Neutrophil (primary cell): ENCODE measurements at regions not wholly inside any gene's neighbourhood (a gene's known extent, or its start where the extent isn't known, plus 50 kb on each side); places are given as distances from the start of the nearest gene placed in this dataset.

Source experiments
- H3K27ac ChIP-seq: fragments of 200-600 bp; sonication (generic); 2 replicates; pipeline ENCODE4 v1.5.1; 2016; ENCODE audit warnings: mild to moderate bottlenecking, moderate library complexity
- H3K27me3 ChIP-seq: fragments of 200-600 bp; sonication (generic); 2 replicates; pipeline ENCODE4 v1.6.0; 2016; ENCODE audit warnings: mild to moderate bottlenecking
- H3K36me3 ChIP-seq: fragments of 200-600 bp; sonication (generic); 2 replicates; pipeline ENCODE4 v1.5.1; 2017
- H3K4me1 ChIP-seq, 2 experiments: fragments of 200-600 bp in 1 of 2; sonication (generic) in 1 of 2; 1 replicate in 1 of 2; 2 replicates in 1 of 2; pipeline versions ENCODE4 v1.5.1 to v1.6.1; 2013 to 2016; ENCODE audit warnings: low read depth in 1 of 2, low read length in 1 of 2, mild to moderate bottlenecking in 1 of 2, moderate library complexity in 1 of 2; ENCODE audit not compliant: control insufficient read depth in 1 of 2, insufficient read depth in 1 of 2
- H3K4me3 ChIP-seq, 2 experiments: fragments of 200-600 bp in 1 of 2; sonication (generic) in 1 of 2; 1 replicate in 1 of 2; 2 replicates in 1 of 2; pipeline ENCODE4 v1.5.1; 2013 to 2016; ENCODE audit warnings: low read depth in 1 of 2, low read length in 1 of 2, mild to moderate bottlenecking in 1 of 2, moderate library complexity in 1 of 2
- H3K9me3 ChIP-seq: fragments of 200-600 bp; sonication (generic); 2 replicates; pipeline ENCODE4 v1.5.1; 2016
- CTCF ChIP-seq: fragments of 200-600 bp; sonication (generic); IDR thresholded peaks from 2 replicates; pipeline ENCODE4 v1.5.1; 2016; ENCODE audit warnings: antibody characterized with exemption

- Histone ChIP-seq H3K9me3 (no peaks in the 10 kb centered on the region), H3K27me3 (no peaks in the 10 kb centered on the region), H3K36me3 (no peaks in the 10 kb centered on the region), H3K4me1 (no peaks in the 10 kb centered on the region), H3K4me3 (no peak overlapping the region), H3K27ac (no peak overlapping the region)
- TF ChIP-seq CTCF: no peak
These were observed 417.8 kb upstream of the DACH1 start for GRCh38 chr13:72284791-72285190.

- Histone ChIP-seq H3K27me3 (no peaks in the 10 kb centered on the region), H3K4me1 (no peaks in the 10 kb centered on the region), H3K4me3 (no peak overlapping the region), H3K36me3 (no peaks in the 10 kb centered on the region), H3K9me3 (no peaks in the 10 kb centered on the region), H3K27ac (no peak overlapping the region)
- no peak for TF ChIP-seq CTCF
These were observed 394.7 kb upstream of the DACH1 start for GRCh38 chr13:72261732-72262131.

- no peaks in the 10 kb centered on the region for H3K36me3 ChIP-seq
- no peaks in the 10 kb centered on the region for H3K9me3 ChIP-seq
- no peak overlapping the region for H3K27ac ChIP-seq
- TF ChIP-seq CTCF: no peak
- H3K27me3 ChIP-seq: no peaks in the 10 kb centered on the region
- H3K4me3 ChIP-seq: no peak overlapping the region
- no peaks in the 10 kb centered on the region for H3K4me1 ChIP-seq
These were observed 392.5 kb upstream of the DACH1 start for GRCh38 chr13:72259528-72259927.

- Histone ChIP-seq H3K27me3 (no peaks in the 10 kb centered on the region), H3K4me1 (no peaks in the 10 kb centered on the region), H3K36me3 (no peaks in the 10 kb centered on the region), H3K4me3 (no peak overlapping the region), H3K9me3 (no peaks in the 10 kb centered on the region), H3K27ac (no peak overlapping the region)
- TF ChIP-seq CTCF: no peak
These were observed 391.5 kb upstream of the DACH1 start for GRCh38 chr13:72258340-72258981.

DNA sequence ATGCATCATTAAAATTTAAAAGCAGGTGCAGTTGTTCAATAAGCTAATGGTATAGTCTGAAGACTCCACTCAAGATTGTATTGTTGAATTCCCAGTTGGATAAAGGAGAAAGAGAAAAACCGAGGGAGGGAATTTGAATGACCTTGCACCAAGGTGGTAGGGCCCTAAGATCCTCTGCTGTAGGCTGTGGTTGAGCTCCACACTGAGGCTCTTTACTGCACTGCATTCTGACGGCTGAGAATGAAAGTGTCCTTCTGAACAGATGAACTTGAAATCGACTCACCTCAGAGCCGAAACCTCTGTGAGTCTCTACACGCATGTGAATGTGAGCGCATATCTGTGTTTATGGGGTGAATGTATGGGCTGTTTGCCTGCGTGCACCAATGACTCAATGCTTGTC is 388.9 kb upstream of the DACH1 start:
- H3K27me3 ChIP-seq: no peaks in the 10 kb centered on the region
- no peaks in the 10 kb centered on the region for H3K9me3 ChIP-seq
- H3K36me3 ChIP-seq: no peaks in the 10 kb centered on the region
- no peak for TF ChIP-seq CTCF
- no peak overlapping the region for H3K27ac ChIP-seq
- no peak overlapping the region for H3K4me3 ChIP-seq
- H3K4me1 ChIP-seq: no peaks in the 10 kb centered on the region

DNA sequence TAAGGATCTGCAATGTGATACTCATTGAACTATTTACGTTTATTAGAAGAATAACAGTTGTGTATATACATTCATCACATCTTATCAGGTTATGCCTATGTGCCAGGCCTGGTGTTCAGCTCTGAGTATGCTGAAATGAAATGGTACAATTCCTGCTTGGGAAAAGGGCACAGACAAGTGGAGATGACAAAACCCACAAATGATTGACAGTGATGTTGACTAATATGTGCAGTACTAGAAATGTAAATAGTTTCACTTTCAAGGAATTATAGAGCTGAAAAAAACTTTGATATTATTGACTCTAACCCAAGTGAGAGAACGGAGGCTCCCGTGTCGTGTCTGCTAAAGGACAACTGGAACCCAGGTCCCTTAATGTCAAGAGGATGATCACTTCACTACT is 386.8 kb upstream of the DACH1 start:
- Histone ChIP-seq H3K9me3 (no peaks in the 10 kb centered on the region), H3K27me3 (no peaks in the 10 kb centered on the region), H3K27ac (no peak overlapping the region), H3K36me3 (no peaks in the 10 kb centered on the region), H3K4me1 (no peaks in the 10 kb centered on the region), H3K4me3 (no peak overlapping the region)
- TF ChIP-seq CTCF: no peak
